K562 (cell line): ENCODE measurements at regions not wholly inside any gene's neighbourhood (a gene's known extent, or its start where the extent isn't known, plus 50 kb on each side); places are given as distances from the start of the nearest gene placed in this dataset.

Source experiments
- ATAC-seq: fragments of 200-7000 bp; cut with Tn5 transposase; 3 replicates; pipeline ENCODE4 v1.9.1; 2020; ENCODE audit warnings: moderate library complexity
- BruUV-seq: library from RNA; stranded (reverse); fragments of 400-500 nt; replicated peaks from 2 replicates; lab custom pipeline; 2021; lab: Mats Ljungman, UMichigan
- CTCF ChIA-PET: fragments of 300-600 bp; formaldehyde crosslinking; extraction: SDS; loops from one replicate; lab custom pipeline; 2021; ENCODE audit warnings: low intra/inter-chr PET ratio; lab: Yijun Ruan, JAX
- POLR2A ChIA-PET: fragments of 300-600, 350-650 bp; sonication (Branson Sonifier 250); formaldehyde crosslinking; extraction: SDS; loops from one replicate; lab custom pipeline; 2021; ENCODE audit warnings: antibody characterized with exemption, inconsistent platforms; lab: Yijun Ruan, JAX
- DNase-seq, 4 experiments: peaks; one replicate each; pipeline versions ENCODE4 v3.0.0 to v3.0.0-alpha.2; 2011 to 2018; ENCODE audit warnings: low spot score in 3 of 4, mixed read lengths in 3 of 4; ENCODE audit errors: extremely low read depth in 1 of 4
- FAIRE-seq: peaks from 2 replicates; lab custom pipeline; 2011; peaks lifted over from hg19 to GRCh38; lab: Jason Lieb, UNC
- H2AFZ ChIP-seq: 2 replicates; pipeline ENCODE4 v1.6.0; 2011; ENCODE audit warnings: low read depth, low read length, control low read depth, inconsistent platforms
- H3K27ac ChIP-seq: fragments of 200-600 bp; 3 replicates; pipeline ENCODE4 v1.8.0; 2011; ENCODE audit warnings: low read depth, mild to moderate bottlenecking, control low read depth, inconsistent platforms, low read length, moderate library complexity, mixed read lengths; ENCODE audit errors: extremely low read depth
- H3K27me3 ChIP-seq, 2 experiments: fragments of 300-600 bp in 1 of 2; 2 replicates in 1 of 2; 3 replicates in 1 of 2; pipeline versions ENCODE4 v1.6.0 to v1.8.0; 2011; ENCODE audit warnings: inconsistent platforms in 2 of 2, low read length in 2 of 2, mild to moderate bottlenecking in 1 of 2, mixed read lengths in 1 of 2, moderate library complexity in 1 of 2; ENCODE audit not compliant: control insufficient read depth in 2 of 2, insufficient read depth in 2 of 2
- H3K36me3 ChIP-seq: fragments of 300-600 bp; 3 replicates; pipeline ENCODE4 v1.8.0; 2011; ENCODE audit warnings: mild to moderate bottlenecking, low read length, inconsistent platforms; ENCODE audit not compliant: control insufficient read depth, insufficient read depth
- H3K4me1 ChIP-seq, 2 experiments: fragments of 200-600 bp in 1 of 2; replicated peaks in 1 of 2; 2 replicates in 1 of 2; 3 replicates in 1 of 2; pipeline versions ENCODE4 v1.5.1 to v1.8.0; 2011; ENCODE audit warnings: inconsistent platforms in 2 of 2, low read length in 2 of 2, mild to moderate bottlenecking in 1 of 2, mixed read lengths in 1 of 2, moderate library complexity in 1 of 2; ENCODE audit not compliant: control insufficient read depth in 2 of 2, insufficient read depth in 2 of 2
- H3K4me2 ChIP-seq: 2 replicates; pipeline ENCODE4 v1.6.1; 2011; ENCODE audit warnings: low read length, control low read depth, inconsistent platforms, mixed read lengths; ENCODE audit not compliant: insufficient read depth
- H3K4me3 ChIP-seq: fragments of 200-600 bp; sonication (generic), shearing (Covaris generic); 2 replicates; pipeline ENCODE4 v1.5.1; 2016; ENCODE audit warnings: control low read depth, inconsistent platforms
- H3K79me2 ChIP-seq: fragments of 200-600 bp; 3 replicates; pipeline ENCODE4 v1.8.0; 2011; ENCODE audit warnings: low read length, inconsistent platforms; ENCODE audit not compliant: control insufficient read depth, insufficient read depth
- H3K9ac ChIP-seq, 2 experiments: 2 replicates each; pipeline versions ENCODE4 v1.6.0 to v1.6.1; 2011; ENCODE audit warnings: low read depth in 2 of 2, low read length in 2 of 2, control low read depth in 1 of 2, inconsistent platforms in 1 of 2, mild to moderate bottlenecking in 1 of 2, mixed read lengths in 1 of 2; ENCODE audit not compliant: insufficient read depth in 1 of 2
- H3K9me1 ChIP-seq: one replicate; pipeline ENCODE4 v1.6.0; 2011; ENCODE audit warnings: inconsistent platforms, mild to moderate bottlenecking, low read length, moderate library complexity; ENCODE audit not compliant: control insufficient read depth, insufficient read depth
- H3K9me3 ChIP-seq: replicated peaks from 2 replicates; pipeline ENCODE4 v1.5.1; 2011; ENCODE audit warnings: low read depth, low read length, inconsistent platforms; ENCODE audit not compliant: control insufficient read depth, insufficient read depth
- H4K20me1 ChIP-seq: replicated peaks from 2 replicates; pipeline ENCODE4 v1.6.1; 2011; ENCODE audit warnings: low read length, inconsistent platforms, mixed read lengths; ENCODE audit not compliant: control insufficient read depth, insufficient read depth
- BCOR ChIP-seq: fragments of 450-650 bp; IDR thresholded peaks from 2 replicates; pipeline ENCODE4 v1.6.1; 2016
- CEBPB ChIP-seq: fragments of 450-650 bp; IDR thresholded peaks from 2 replicates; pipeline ENCODE4 v1.6.1; 2016; ENCODE audit warnings: missing genetic modification characterization, missing compliant biosample characterization
- CGGBP1 ChIP-seq: fragments of 250-450 bp; sonication (Bioruptor Pico); IDR thresholded peaks from 2 replicates; pipeline ENCODE4 v1.9.0; 2021; ENCODE audit warnings: mild to moderate bottlenecking
- CXXC5 ChIP-seq: fragments of 250-450 bp; sonication (Bioruptor Pico); IDR thresholded peaks from 2 replicates; pipeline ENCODE4 v1.8.0; 2022; ENCODE audit warnings: inconsistent platforms, mild to moderate bottlenecking, moderate library complexity
- GABPB2 ChIP-seq: fragments of 250-450 bp; sonication (Bioruptor Pico); conservative IDR thresholded peaks from 2 replicates; pipeline ENCODE4 v1.5.1; 2021; ENCODE audit warnings: mild to moderate bottlenecking
- HOXB6 ChIP-seq: fragments of 250-450 bp; sonication (Bioruptor Pico); IDR thresholded peaks from 2 replicates; pipeline ENCODE4 v1.5.1; 2022; ENCODE audit warnings: mild to moderate bottlenecking, borderline replicate concordance
- KDM1A ChIP-seq, 2 experiments: fragments of 450-650 bp; IDR thresholded peaks; 2 replicates each; pipeline ENCODE4 v1.6.1; 2016; ENCODE audit warnings: mild to moderate bottlenecking in 2 of 2
- MXI1 ChIP-seq: IDR thresholded peaks from 2 replicates; pipeline ENCODE4 v1.6.1; 2011; ENCODE audit warnings: low read depth, mild to moderate bottlenecking, improper control_type of control experiment, low read length
- PRPF4 ChIP-seq: fragments of 200-400 bp; formaldehyde crosslinking; IDR thresholded peaks from one replicate; pipeline ENCODE4 v1.6.1; 2017; ENCODE audit warnings: low read length, low read depth, mild to moderate bottlenecking; ENCODE audit not compliant: insufficient read depth, poor library complexity, severe bottlenecking
- SMAD3 ChIP-seq: fragments of 450-650 bp; formaldehyde crosslinking; conservative IDR thresholded peaks from 2 replicates; pipeline ENCODE4 v1.4.0; 2020; ENCODE audit warnings: mild to moderate bottlenecking
- TAF9B ChIP-seq: fragments of 450-650 bp; IDR thresholded peaks from 2 replicates; pipeline ENCODE4 v1.6.1; 2018; ENCODE audit warnings: mild to moderate bottlenecking; ENCODE audit not compliant: partially characterized antibody
- ZNF134 ChIP-seq: fragments of 250-450 bp; sonication (Bioruptor Pico); conservative IDR thresholded peaks from 2 replicates; pipeline ENCODE4 v1.4.0; 2020
- ZNF395 ChIP-seq: fragments of 200-800 bp; sonication (Bioruptor generic); IDR thresholded peaks from 2 replicates; pipeline ENCODE4 v1.6.1; 2017; ENCODE audit warnings: missing genetic modification characterization, missing compliant biosample characterization
- WGBS: fragments of 100-300 bp; shearing (Covaris generic); methylation state at CpG from one replicate; pipeline ENCODE4 v1.1.6; 2016; ENCODE audit warnings: low coverage, mixed read lengths; ENCODE audit not compliant: insufficient coverage; ENCODE audit errors: missing lambda C conversion rate; 5-methylcytosine and 5-hydroxymethylcytosine counted together
- in situ Hi-C: fragments of 300-500 bp; cut with MboI; formaldehyde crosslinking; loops from 4 replicates; pipeline ENCODE4 v1.15.0; 2018; ENCODE audit warnings: inconsistent platforms, mixed read lengths
- intact Hi-C: fragments of 100-400 bp; cut with micrococcal nuclease; formaldehyde crosslinking; loops from 2 replicates; pipeline ENCODE4 v1.14.2; 2022

- no peaks in the 10 kb centered on the region for H3K9me3 ChIP-seq
- no peak overlapping the region for H3K27ac ChIP-seq
- 0% methylated on average over 2 of the region's 2 CpGs for WGBS
- no peak overlapping the region for H3K9ac ChIP-seq
- H3K4me1 ChIP-seq: no peaks in the 10 kb centered on the region
- ATAC-seq (no peak), FAIRE-seq (no peak), DNase-seq (no peak)
- H3K4me2 ChIP-seq: no peak overlapping the region
- no peaks in the 10 kb centered on the region for H3K36me3 ChIP-seq
- no peaks in the 10 kb centered on the region for H4K20me1 ChIP-seq
- ChIA-PET CTCF (no interaction called here), POLR2A (no interaction called here)
- BruUV-seq: no TSS peak
- in situ Hi-C loops (no loop called here), intact Hi-C loops (no loop called here)
- TF ChIP-seq CXXC5 (CRISPR knock-in tag) (no peak), SMAD3 (CRISPR knock-in tag) (no peak), CEBPB (tag) (no peak), ZNF134 (CRISPR knock-in tag) (peak; percentile 84)
- no peak overlapping the region for H3K4me3 ChIP-seq
- no peak overlapping the region for H2AFZ ChIP-seq
- H3K9me1 ChIP-seq: no peaks in the 10 kb centered on the region
- H3K27me3 ChIP-seq: peaks cover 0 to 19% of the 10 kb centered on the region in 2 experiments; a peak in 2 of 5 replicates
- no peaks in the 10 kb centered on the region for H3K79me2 ChIP-seq
Measured at GRCh38 chr5:37930350-37930749, 90.5 kb upstream of the GDNF start.

GRCh38 chr5:37929791-37930190 lies 90.0 kb upstream of the GDNF start:
- H3K36me3 ChIP-seq: no peaks in the 10 kb centered on the region
- peaks cover 0 to 23% of the 10 kb centered on the region in 2 experiments; a peak in 4 of 5 replicates for H3K27me3 ChIP-seq
- FAIRE-seq (no peak), DNase-seq (no peak), ATAC-seq (no peak)
- no peaks in the 10 kb centered on the region for H4K20me1 ChIP-seq
- no peaks in the 10 kb centered on the region for H3K9me3 ChIP-seq
- H3K79me2 ChIP-seq: no peaks in the 10 kb centered on the region
- no peak overlapping the region for H3K4me2 ChIP-seq
- intact Hi-C loops (no loop called here), in situ Hi-C loops (no loop called here)
- 0% methylated on average over 6 of the region's 6 CpGs for WGBS
- CTCF ChIA-PET: no interaction called here
- POLR2A ChIA-PET: no interaction called here
- H3K9ac ChIP-seq: no peak overlapping the region
- no peak overlapping the region for H3K27ac ChIP-seq
- no peak overlapping the region for H3K4me3 ChIP-seq
- no peaks in the 10 kb centered on the region for H3K9me1 ChIP-seq
- H3K4me1 ChIP-seq: no peaks in the 10 kb centered on the region
- H2AFZ ChIP-seq: no peak overlapping the region
- no TSS peak for BruUV-seq
- TF ChIP-seq ZNF395 (CRISPR knock-in tag) (no peak), GABPB2 (CRISPR knock-in tag) (no peak), KDM1A (IDR thresholded peaks at IDR 0.05) (no peak), BCOR (no peak), CGGBP1 (CRISPR knock-in tag) (no peak), PRPF4 (no peak), MXI1 (no peak), HOXB6 (no peak), TAF9B (no peak)
